ENCODE measurements at regions not wholly inside any gene's neighbourhood (a gene's known extent, or its start where the extent isn't known, plus 50 kb on each side); places are given as distances from the start of the nearest gene placed in this dataset.

DNA sequence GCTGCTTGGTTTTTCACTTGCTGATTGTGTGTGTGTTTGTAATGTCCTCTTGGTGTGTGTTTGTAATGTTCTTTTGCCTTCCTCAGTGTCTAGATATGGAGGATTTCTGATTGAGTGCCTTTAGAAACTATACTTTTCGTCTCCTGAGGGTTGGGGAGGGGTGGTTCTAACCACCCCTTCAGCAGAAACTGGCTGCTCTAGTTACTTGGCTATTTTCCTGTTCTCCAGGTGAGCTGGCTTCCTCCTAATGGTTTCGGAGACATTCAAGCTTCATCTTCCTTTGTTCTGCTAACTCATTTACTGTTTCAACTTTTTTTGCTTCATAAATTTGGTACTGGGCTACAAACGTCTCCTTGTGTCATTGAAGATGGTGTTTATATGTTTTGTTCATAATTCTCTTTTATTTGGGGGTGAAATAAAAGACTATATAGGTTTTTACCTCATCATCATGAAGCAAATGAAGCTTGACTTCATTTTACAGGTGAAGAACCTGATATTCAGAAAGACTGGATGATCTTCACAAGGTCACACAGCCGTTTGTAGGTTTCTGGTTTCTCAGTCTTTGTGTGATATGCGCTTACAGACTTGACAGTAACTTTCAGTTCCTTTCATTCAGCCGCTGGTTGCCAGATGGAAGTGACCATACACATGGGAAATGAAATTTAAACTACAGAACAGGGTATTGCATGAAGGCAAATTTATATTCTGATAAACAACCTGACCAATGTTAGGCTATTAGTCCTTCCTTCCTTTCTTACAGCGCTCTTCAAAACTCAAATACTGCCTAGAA lies 238.5 kb downstream of the GALR1 start:
- TF ChIP-seq CTCF (IDR thresholded peaks at IDR 0.05) (no peak), POLR2AphosphoS5 (IDR thresholded peaks at IDR 0.05) (no peak), POLR2A (IDR thresholded peaks at IDR 0.05) (no peak), EP300 (IDR thresholded peaks at IDR 0.05; ENCODE audit: low read depth) (no peak)
